GM21528 (cell line): ENCODE measurements at regions not wholly inside any gene's neighbourhood (a gene's known extent, or its start where the extent isn't known, plus 50 kb on each side); places are given as distances from the start of the nearest gene placed in this dataset.
"Not testable (repeated sequence)": the region's sequence is repeated elsewhere in the genome, so short reads cannot be mapped to it uniquely, and the experiment has no call there.

Experiments used
- ATAC-seq: cut with Tn5 transposase; IDR thresholded peaks from one replicate; pipeline ENCODE4 v1.9.1; 2021; ENCODE audit warnings: mild to moderate bottlenecking, moderate library complexity; ENCODE audit not compliant: unreplicated experiment, low FRiP score

GRCh38 chr6:130697271-130697994 is 129.8 kb upstream of the SMLR1 start:
- ATAC-seq = peak; percentile 47

- peak; percentile 98 for ATAC-seq
Measured at GRCh38 chr6:130697995-130698535, 129.1 kb upstream of the SMLR1 start.

- no peak for ATAC-seq
Measured at GRCh38 chr6:130699742-130700141, 127.5 kb upstream of the SMLR1 start.

- no peak for ATAC-seq
Measured at GRCh38 chr6:130700397-130700796, 126.8 kb upstream of the SMLR1 start.

GRCh38 chr6:130708338-130708737 is 118.9 kb upstream of the SMLR1 start:
- ATAC-seq = no peak

- ATAC-seq = not testable (repeated sequence)
Measured at GRCh38 chr6:130711641-130712040, 115.6 kb upstream of the SMLR1 start.

GRCh38 chr6:130713144-130713543 is 114.1 kb upstream of the SMLR1 start:
- no peak for ATAC-seq

- no peak for ATAC-seq
Measured at GRCh38 chr6:130715058-130715457, 112.1 kb upstream of the SMLR1 start.

GRCh38 chr6:130716466-130716865 is 110.7 kb upstream of the SMLR1 start:
- no peak for ATAC-seq

- no peak for ATAC-seq
Measured at GRCh38 chr6:130717657-130718056, 109.5 kb upstream of the SMLR1 start.

GRCh38 chr6:130720076-130720715 is 107.0 kb upstream of the SMLR1 start:
- ATAC-seq = no peak

- no peak for ATAC-seq
Measured at GRCh38 chr6:130724089-130724488, 103.1 kb upstream of the SMLR1 start.

GRCh38 chr6:130725551-130725950 is 101.7 kb upstream of the SMLR1 start:
- no peak for ATAC-seq

GRCh38 chr6:130728064-130728463 is 99.1 kb upstream of the SMLR1 start:
- ATAC-seq = not testable (repeated sequence)

GRCh38 chr6:130730600-130730999 is 96.6 kb upstream of the SMLR1 start:
- ATAC-seq = no peak

GRCh38 chr6:130734161-130734560 is 93.0 kb upstream of the SMLR1 start:
- ATAC-seq = no peak

- no peak for ATAC-seq
Measured at GRCh38 chr6:130740308-130740707, 86.9 kb upstream of the SMLR1 start.

- ATAC-seq = no peak
Measured at GRCh38 chr6:130742131-130742681, 85.0 kb upstream of the SMLR1 start.

- no peak for ATAC-seq
Measured at GRCh38 chr6:130743175-130743574, 84.0 kb upstream of the SMLR1 start.

GRCh38 chr6:130744576-130745366 is 82.4 kb upstream of the SMLR1 start:
- ATAC-seq = no peak

GRCh38 chr6:130748041-130748440 is 79.2 kb upstream of the SMLR1 start:
- ATAC-seq = no peak
